ENCODE measurements at regions not wholly inside any gene's neighbourhood (a gene's known extent, or its start where the extent isn't known, plus 50 kb on each side); places are given as distances from the start of the nearest gene placed in this dataset.

DNA sequence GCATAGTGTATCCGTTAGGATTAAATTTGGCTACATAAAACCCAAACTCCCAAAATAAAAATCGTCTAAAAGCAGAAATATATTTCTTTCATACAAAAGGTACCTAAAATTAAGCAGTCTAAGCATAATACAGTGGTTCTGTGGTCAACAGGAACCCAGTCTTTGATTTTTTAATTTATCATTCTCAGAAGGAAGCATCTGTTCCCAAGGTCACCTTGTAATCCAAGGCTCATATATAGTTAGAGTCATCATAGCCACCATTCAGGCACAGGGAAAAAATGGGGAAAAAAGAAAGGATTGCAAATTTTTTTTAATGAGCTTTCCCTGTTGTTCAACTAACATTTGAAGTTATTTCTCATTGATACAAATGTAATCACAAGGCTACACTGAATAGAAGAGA, 983.2 kb downstream of the PLOD2 start:
- no peak overlapping the region for H2AFZ ChIP-seq (ENCODE audit: low read depth, low read length)
- no peak overlapping the region for H3K4me2 ChIP-seq (ENCODE audit: low read length)
- H3K36me3 ChIP-seq (ENCODE audit: insufficient read depth, low read length): no peaks in the 10 kb centered on the region
- H4K20me1 ChIP-seq (ENCODE audit: insufficient read depth): no peaks in the 10 kb centered on the region
- H3F3A ChIP-seq (ENCODE audit: insufficient read depth, low read length, poor library complexity, severe bottlenecking): no peaks in the 10 kb centered on the region
- no peaks in the 10 kb centered on the region for H3K27me3 ChIP-seq (ENCODE audit: insufficient read depth, low read depth, low read length)
- TF ChIP-seq POLR2AphosphoS5 (IDR thresholded peaks at IDR 0.05) (no peak), EZH2 (IDR thresholded peaks at IDR 0.05; ENCODE audit: borderline replicate concordance, insufficient read depth, low read length, poor library complexity, severe bottlenecking) (no peak), EP300 (conservative IDR thresholded peaks at IDR 0.05; ENCODE audit: poor library complexity, severe bottlenecking) (no peak)
- TF ChIP-seq, protein P1, sequence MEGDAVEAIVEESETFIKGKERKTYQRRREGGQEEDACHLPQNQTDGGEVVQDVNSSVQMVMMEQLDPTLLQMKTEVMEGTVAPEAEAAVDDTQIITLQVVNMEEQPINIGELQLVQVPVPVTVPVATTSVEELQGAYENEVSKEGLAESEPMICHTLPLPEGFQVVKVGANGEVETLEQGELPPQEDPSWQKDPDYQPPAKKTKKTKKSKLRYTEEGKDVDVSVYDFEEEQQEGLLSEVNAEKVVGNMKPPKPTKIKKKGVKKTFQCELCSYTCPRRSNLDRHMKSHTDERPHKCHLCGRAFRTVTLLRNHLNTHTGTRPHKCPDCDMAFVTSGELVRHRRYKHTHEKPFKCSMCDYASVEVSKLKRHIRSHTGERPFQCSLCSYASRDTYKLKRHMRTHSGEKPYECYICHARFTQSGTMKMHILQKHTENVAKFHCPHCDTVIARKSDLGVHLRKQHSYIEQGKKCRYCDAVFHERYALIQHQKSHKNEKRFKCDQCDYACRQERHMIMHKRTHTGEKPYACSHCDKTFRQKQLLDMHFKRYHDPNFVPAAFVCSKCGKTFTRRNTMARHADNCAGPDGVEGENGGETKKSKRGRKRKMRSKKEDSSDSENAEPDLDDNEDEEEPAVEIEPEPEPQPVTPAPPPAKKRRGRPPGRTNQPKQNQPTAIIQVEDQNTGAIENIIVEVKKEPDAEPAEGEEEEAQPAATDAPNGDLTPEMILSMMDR (IDR thresholded peaks at IDR 0.05; ENCODE audit: poor library complexity, severe bottlenecking): no peak
- H3K4me3 ChIP-seq (ENCODE audit: low read length): no peak overlapping the region
- H3K9me2 ChIP-seq (ENCODE audit: insufficient read depth, low read length): no peaks in the 10 kb centered on the region
- H3K9me3 ChIP-seq (ENCODE audit: low read length): no peaks in the 10 kb centered on the region
- H3K9ac ChIP-seq (ENCODE audit: low read length): no peak overlapping the region
- H3K27ac ChIP-seq (ENCODE audit: low read length): no peak overlapping the region
- H3K79me2 ChIP-seq (replicated peaks; ENCODE audit: insufficient read depth, low read length): no peaks in the 10 kb centered on the region

DNA sequence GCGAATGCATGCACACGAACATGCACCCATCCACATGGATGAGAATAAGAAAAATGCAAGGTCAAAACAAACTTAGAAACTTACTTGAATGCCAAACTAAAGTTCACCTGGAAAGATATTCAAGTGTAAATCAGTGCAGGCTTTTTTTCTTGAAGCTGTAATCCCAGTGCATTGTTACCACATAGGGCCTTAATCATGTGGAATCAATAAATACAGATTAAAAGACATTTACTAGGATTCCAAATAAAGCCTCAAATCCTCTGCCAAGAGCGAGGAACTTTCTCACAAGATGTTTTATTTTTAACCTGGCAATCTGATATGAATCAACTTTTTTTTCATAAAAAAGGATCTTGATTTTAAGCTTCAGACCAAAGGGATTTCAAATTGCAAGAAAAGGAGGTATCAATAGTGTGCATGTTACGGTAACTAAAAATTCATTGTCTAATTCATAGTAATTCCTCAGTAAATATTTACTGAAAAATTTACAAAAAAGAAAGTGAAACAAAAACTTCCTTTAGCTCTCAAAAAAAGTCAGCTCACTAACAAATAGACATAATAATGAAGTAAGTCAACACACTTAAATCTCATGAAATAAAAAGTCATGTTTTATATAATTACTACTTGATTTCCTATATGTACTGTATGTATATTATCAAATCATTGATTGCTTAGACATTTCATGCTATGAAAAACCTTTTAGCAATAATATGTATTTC, 978.6 kb downstream of the PLOD2 start:
- no peaks in the 10 kb centered on the region for H3K36me3 ChIP-seq (ENCODE audit: insufficient read depth, low read length)
- no peaks in the 10 kb centered on the region for H3F3A ChIP-seq (ENCODE audit: insufficient read depth, low read length, poor library complexity, severe bottlenecking)
- H3K9me3 ChIP-seq (ENCODE audit: low read length): no peaks in the 10 kb centered on the region
- no peak for TF ChIP-seq TAF1 (IDR thresholded peaks at IDR 0.05; ENCODE audit: low read depth)
- no peak for TF ChIP-seq SMC3 (conservative IDR thresholded peaks at IDR 0.05; ENCODE audit: poor library complexity)
- TF ChIP-seq, protein P1 (IDR thresholded peaks at IDR 0.05; ENCODE audit: poor library complexity, severe bottlenecking): no peak
- no peak for TF ChIP-seq RAD21 (conservative IDR thresholded peaks at IDR 0.05)
- TF ChIP-seq, protein P2, sequence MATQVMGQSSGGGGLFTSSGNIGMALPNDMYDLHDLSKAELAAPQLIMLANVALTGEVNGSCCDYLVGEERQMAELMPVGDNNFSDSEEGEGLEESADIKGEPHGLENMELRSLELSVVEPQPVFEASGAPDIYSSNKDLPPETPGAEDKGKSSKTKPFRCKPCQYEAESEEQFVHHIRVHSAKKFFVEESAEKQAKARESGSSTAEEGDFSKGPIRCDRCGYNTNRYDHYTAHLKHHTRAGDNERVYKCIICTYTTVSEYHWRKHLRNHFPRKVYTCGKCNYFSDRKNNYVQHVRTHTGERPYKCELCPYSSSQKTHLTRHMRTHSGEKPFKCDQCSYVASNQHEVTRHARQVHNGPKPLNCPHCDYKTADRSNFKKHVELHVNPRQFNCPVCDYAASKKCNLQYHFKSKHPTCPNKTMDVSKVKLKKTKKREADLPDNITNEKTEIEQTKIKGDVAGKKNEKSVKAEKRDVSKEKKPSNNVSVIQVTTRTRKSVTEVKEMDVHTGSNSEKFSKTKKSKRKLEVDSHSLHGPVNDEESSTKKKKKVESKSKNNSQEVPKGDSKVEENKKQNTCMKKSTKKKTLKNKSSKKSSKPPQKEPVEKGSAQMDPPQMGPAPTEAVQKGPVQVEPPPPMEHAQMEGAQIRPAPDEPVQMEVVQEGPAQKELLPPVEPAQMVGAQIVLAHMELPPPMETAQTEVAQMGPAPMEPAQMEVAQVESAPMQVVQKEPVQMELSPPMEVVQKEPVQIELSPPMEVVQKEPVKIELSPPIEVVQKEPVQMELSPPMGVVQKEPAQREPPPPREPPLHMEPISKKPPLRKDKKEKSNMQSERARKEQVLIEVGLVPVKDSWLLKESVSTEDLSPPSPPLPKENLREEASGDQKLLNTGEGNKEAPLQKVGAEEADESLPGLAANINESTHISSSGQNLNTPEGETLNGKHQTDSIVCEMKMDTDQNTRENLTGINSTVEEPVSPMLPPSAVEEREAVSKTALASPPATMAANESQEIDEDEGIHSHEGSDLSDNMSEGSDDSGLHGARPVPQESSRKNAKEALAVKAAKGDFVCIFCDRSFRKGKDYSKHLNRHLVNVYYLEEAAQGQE (IDR thresholded peaks at IDR 0.05; ENCODE audit: borderline replicate concordance): no peak
- no peak for TF ChIP-seq EP300 (conservative IDR thresholded peaks at IDR 0.05; ENCODE audit: poor library complexity, severe bottlenecking)
- TF ChIP-seq EZH2 (IDR thresholded peaks at IDR 0.05; ENCODE audit: borderline replicate concordance, insufficient read depth, low read length, poor library complexity, severe bottlenecking): no peak
- TF ChIP-seq MXI1 (conservative IDR thresholded peaks at IDR 0.05; ENCODE audit: poor library complexity, severe bottlenecking): no peak
- no peak for TF ChIP-seq POLR2AphosphoS5 (IDR thresholded peaks at IDR 0.05)
- no peak overlapping the region for H3K4me2 ChIP-seq (ENCODE audit: low read length)
- H3K9me2 ChIP-seq (ENCODE audit: insufficient read depth, low read length): no peaks in the 10 kb centered on the region
- no peaks in the 10 kb centered on the region for H3K27me3 ChIP-seq (ENCODE audit: insufficient read depth, low read depth, low read length)
- no peak overlapping the region for H3K9ac ChIP-seq (ENCODE audit: low read length)
- no peaks in the 10 kb centered on the region for H4K20me1 ChIP-seq (ENCODE audit: insufficient read depth)
- H3K27ac ChIP-seq (ENCODE audit: low read length): no peak overlapping the region
- no peak overlapping the region for H2AFZ ChIP-seq (ENCODE audit: low read depth, low read length)
- no peak overlapping the region for H3K4me3 ChIP-seq (ENCODE audit: low read length)
- no peaks in the 10 kb centered on the region for H3K79me2 ChIP-seq (replicated peaks; ENCODE audit: insufficient read depth, low read length)
